HuH-7.5 (cell line): ENCODE measurements at regions not wholly inside any gene's neighbourhood (a gene's known extent, or its start where the extent isn't known, plus 50 kb on each side); places are given as distances from the start of the nearest gene placed in this dataset.

Experiments used
- DNase-seq: peaks from one replicate; pipeline ENCODE4 v3.0.0; 2011; ENCODE audit warnings: low spot score

DNA sequence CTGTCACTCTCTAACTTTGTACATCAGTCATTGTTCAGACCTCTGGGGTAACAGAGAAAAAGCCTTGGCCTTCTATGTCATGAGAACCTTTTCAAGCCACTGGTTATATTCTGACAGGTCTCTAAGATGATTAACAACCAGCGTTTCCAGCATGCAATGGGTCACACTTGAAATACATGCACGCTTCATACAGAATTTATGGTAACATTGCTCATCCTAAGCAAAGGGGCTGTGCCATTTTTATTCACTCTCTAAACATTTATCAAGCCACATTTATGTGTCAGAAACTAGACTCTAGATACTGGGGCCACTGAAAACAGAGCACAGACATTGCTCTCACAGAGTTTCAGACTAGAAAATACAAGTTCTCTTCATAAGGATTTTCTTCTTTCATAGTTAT is 501.4 kb upstream of the DAB1 start:
- no peak for DNase-seq

DNA sequence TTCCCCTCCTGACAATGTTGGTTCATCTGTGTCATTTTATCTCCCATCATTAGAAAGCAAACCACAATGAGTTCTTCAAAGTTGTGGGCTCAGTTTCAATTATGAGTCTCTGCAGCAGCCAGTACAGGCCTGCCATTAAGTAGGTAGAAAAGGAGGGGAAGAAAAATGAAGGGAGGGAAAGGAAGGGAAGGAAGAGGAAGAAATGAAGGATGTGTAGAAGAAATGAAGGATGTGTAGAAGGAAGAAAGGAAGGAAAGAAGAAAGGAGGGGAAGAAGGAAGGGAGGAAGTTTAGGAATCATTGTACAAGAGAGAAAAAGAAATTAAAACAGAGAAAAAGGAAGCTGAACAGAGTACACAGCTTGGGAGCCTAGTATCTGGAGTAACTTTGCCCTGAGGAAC is 498.3 kb upstream of the DAB1 start:
- no peak for DNase-seq

DNA sequence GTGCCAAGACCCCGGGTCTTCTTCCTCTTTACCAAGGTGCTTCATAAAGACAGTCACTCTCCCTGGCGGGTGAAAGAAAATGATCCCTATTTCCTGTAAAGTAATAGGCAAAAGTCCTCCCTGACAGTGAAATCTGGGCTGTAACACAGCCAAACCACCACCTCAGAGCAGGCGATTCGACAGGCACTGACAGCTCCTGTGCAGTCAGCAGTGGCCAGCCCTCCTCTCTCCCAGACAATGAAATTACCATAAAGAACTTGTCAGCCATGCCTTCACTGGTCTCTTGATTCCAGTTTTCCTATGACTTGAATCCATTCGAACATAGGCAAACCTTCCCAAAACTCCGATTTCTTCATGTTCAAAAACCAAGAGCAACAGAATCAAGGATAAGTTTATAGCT is 492.2 kb upstream of the DAB1 start:
- DNase-seq = no peak

DNA sequence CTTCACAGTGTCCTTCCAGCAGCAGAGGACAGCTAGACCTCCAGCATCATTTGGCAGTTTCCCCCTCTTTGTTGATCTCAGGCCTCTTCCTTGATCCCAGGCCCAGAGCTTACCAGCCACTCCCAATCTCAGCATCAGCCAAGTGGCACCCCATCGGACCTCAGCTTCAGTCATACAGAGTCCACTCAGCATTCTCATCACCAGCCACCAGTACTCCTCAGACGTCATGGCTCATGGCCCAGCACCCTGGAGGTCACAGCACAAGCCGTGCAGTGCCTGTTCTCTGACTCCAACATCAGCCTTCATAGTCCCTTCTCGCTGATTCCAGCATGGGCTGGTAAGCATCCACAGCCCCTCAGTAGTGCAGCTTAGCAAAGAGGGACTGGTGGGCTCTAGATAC is 487.6 kb upstream of the DAB1 start:
- DNase-seq = no peak

DNA sequence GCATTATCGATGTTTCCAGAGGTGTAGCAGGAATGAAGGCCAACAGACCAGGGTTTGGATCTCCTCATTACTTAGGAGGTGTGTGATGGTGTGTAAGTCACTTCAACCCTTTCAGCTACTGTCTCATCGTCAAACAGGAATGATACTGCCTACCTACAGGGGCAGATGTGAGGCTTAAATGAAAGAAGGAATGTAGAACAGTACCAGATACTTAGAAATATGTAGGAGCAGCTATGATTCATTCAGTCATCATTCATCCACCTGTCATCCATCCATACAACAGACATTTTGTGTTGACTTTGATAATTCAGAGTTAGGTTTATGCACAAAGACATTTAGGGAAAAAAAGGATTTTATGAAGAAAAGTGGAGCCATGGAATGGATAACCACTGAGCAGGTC is 486.9 kb upstream of the DAB1 start:
- no peak for DNase-seq

DNA sequence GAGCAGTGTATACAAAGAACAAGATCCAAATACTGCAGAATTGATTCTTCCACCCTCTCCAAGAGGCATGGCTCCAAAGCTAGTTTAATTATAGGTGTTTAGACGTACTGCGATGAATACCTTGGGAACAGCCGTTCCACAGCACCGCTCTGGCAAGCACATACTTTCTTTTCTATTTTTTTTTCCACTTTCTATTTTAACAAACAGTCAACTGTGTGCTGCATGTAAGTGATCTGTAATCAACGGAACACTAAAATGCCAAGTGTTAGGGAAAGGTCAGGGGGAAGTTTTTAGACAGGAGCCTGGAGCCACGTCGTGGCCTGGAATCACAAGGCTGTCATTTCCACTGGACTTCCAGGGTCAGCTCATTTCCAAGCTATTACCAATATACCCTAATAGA is 486.4 kb upstream of the DAB1 start:
- no peak for DNase-seq

DNA sequence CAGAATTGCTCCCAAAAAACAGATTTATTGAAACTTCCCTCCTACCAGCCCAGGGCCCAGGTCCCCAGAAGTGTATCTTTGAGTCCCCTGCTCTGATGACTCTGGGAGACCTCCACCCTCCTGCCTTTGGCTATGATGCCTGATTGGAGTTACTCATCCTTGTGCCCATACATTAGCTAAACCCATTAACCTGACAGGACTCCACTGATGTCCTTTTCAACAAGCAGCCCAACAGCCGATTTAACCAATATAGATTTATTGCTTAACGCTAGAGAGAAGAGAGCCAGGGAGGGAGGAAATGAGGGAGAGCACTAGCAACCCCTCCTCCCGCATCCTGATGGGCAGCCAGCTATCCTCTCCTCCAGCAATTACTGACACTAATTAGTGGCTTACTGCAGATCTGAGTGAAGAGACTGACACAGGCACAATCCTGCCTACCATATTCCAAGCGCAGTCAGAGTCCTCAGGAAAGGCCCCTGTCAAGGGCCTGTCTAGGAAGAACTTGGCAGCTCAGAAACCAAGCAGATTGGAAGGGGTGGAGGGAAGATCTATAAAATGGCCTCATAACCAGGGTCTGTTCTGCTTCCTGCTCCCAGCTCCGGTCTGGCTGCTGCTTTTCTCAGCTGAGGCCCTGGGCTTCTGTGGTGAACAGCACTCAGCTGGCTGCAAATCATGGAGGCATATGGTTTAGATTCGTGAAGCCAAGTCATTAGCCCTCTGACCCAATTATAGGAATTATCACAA is 484.5 kb upstream of the DAB1 start:
- no peak for DNase-seq

DNA sequence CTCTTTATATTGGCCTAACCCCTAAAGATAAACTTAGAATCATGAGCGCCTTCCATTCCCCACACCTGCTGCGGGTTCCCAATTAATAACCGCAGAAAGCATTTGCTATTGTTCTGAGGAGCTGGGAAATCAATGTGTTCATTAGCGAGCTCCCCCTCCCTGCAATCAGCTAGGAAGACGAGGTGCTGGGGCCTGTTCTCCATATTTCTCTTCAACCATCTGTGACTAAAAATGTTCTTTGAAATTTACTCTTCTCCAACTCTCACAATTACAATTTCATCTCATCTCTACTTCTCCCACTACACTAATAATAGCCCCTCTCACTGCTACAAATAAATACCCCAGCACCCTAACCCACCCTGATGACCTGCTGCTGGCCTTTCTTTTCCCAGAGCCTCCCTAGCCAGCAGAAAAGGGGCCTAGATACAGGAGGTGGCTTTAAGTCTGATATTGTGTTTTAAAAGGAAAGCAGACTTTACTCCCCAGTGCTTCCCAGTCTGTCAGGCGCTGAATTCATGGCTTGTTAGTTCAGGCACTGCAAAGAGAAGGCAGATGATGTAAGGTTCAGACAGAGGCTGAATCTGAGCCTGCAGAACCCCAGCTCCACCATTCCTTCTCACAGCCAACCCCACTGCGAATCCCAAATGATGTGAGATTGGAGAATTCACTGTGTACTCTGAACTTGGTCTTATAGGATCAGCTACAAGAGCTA is 477.5 kb upstream of the DAB1 start:
- no peak for DNase-seq

DNA sequence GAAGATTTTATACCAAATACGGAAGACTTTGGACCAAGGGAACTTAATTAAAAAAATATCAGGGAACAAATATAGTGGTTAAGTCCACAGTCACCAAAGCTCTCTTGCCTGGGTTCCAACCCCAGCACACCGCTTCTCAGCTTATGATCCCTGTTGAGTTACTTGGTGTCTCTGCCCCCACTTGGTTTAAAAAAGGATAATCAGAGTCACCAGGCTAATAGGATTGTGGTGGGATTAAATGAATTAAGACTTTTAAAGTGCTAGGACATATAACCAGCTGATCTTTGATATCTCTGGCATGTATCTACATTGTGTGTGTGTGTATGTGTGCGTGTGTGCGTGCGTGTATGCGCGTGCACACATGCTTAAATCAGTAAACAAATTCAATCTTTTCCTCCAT is 474.7 kb upstream of the DAB1 start:
- no peak for DNase-seq

DNA sequence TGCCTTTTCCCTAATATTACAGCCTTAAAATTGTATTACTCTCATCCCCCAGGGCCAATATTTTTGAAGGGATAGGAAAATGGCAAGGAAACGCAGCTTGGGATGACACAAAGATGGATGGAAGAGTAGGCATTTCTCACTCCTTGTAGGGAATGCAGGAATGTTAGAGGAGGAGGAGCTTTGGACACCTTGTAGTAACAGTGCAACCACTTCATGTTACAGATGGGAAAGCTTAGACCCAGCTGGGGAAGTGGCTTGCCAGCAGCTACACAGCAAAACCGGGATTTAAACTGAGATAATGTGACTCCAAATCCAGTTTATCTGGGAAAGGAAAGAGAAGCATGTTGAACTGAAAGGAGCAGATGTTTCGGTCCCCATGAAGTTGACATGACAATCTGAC is 473.7 kb upstream of the DAB1 start:
- no peak for DNase-seq

DNA sequence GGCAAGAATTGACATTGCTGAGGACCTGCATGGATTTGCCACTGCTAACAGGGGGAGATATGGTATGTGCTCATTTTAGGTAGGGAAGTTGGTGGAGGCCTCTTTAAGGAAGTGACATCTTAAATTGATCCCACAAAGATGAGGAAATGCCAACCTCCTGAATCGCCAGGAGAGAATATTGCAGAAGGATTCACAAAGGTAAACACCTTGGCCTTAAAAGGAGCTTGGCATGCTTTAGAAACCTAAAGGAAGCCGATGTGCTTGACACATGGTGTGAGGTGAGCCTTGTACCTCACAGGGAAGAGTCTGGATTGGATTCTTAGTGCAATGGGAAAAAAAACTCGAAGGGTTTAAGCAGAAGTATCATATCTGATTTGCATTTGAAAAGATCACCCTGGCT is 470.5 kb upstream of the DAB1 start:
- DNase-seq = no peak

DNA sequence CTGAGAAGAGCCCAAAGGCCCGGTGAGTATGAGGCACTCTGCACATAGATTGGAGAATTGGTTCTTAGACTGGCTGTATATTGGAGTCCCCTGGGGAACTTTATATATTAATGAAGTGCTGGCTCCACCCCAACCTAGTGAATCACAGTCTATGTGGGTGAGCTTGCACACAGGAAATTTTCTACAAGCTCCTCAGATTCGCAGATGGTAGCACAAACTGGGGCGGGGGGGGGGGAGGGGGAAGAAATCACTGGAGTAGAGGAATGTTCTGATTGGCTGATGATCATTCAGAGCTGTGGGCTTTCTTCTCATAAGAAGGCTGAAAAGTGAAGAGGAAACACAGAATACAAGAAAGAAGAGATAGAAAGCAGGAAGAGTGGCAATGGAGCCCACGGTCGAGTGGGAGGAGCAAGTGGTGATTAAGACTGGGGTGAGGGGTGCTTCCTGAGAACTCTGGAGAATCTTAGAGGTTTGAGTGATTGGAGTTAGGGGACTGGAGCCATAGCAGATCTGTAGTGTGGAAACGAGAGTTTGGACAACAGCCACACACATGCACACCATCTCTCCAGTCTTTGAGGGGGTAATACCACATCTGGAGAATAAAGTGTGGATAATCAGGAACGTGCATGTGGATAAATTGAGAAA is 465.9 kb upstream of the DAB1 start:
- DNase-seq = no peak

DNA sequence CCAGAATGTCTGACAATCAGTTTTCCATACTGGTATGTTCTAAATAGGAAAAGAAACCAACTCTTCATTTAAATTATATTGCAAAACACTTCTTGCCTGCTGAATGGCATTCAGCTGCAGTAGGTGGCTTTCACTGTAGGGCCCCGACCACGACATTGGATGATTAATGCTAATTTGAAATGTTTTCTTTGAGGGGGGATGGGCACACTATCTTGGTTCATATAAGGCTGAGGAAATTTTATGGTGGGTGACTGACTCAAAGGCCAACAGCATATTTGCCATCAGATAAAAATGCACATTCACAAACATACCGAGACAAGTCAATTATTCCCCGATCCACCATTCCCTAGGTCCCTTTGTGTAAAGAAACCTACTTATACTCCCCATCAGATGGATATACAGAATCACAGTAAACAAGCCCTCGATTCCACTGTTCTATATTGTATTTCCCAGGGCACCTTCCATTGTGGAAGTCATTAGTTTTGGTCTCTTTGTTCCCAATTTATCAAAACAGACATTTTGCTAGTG is 464.2 kb upstream of the DAB1 start:
- no peak for DNase-seq

DNA sequence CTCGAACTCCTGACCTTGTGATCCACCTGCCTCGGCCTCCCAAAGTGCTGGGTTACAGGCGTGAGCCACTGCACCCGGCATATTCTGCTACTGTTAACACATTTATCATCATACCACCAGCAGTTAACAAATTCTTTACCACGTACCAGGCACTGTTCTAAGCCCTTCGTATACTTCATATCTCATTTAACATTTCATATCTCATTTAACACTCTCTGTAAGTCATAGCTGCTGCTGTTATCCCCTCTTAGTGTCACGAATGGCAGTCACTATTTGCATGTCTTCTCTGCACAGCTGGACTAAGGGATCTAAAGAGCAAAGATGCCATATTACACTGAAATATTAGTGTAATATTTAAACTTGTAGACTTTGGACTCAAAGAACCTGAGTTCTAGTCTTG is 462.5 kb upstream of the DAB1 start:
- no peak for DNase-seq

DNA sequence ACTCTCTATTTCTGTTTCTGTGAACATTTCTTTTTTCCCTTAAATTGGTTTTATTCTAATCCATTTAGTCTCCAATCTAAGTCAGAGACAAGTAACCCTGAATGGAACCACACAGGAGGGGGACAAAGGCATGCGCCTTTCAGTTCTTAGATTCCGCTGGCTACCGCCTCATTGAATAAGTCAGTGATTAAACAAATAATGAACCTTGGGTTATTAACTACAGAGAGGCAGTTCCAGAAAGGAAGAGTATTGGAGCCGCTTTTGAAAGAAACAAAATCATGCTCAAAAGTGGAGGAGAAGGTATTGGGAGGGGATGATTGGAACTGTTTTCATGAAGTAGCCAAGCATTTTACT is 459.8 kb upstream of the DAB1 start:
- DNase-seq = no peak

DNA sequence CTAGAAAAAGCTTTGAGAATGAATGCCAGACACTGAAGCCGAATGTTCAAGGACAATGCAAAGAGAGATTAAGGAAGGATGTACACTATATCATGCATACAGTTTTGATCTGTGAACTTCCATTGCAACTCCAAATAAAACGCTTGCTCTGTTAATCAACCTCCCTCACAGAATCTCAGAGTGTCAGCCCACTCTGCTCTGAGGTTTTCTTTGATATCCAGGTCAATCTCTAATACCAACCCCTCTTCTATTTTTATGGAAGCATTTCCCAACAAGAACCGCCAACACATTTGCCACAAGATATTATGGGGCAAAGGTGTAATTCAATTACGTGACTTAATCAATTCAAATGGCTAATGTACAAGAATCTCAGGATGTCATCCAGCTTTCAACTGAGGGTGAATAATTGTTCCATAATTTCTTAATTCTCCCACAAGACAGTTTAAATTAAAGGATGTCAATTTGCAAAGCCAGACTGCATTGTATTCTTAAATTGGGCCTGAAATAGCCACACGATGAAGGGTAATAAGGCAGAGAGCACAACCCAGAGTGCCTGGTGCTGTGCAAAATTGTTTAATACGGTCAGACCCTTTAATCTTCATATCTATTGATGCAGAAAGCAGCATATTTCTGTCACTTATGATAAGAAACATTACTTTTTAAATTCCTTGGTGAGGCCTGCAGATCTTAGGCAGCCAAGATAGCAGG is 459.2 kb upstream of the DAB1 start:
- no peak for DNase-seq

DNA sequence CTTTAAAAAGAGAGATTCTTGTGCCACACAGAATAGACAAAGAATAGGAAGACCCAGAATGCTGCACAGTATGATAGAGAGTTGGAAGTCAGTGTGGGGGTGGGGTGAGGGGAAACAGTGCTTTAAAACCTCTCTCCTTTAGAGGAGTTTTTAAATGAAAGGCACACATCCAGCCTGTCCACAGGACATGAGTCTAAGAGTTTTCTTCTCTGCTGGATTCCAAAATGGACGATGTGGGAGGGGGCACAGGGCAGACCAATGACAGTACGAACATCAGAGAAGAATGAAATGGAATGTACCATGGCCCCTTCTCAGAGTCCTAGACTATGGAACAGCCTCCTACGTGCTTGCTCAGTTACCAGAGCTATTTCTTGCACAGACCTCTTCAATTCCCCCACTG is 458.2 kb upstream of the DAB1 start:
- no peak for DNase-seq

DNA sequence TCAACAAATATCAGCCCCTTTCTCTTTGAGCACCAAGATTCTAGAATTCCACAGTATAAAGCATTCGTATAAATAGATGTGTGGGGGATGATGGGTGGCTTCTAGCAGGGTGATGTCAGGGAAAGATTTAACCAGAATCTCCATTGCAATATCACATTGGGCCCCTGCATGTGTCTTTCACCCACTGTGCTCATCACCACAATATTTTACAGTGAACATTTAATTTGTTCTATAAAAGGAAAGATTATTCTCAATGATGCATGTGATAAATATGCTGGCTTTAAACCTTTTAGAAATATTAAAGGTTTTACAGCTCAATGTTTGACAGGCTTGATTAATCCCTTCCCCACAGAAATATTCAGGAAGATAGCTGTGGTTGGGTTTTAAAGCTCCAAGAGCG is 457.8 kb upstream of the DAB1 start:
- DNase-seq = no peak

DNA sequence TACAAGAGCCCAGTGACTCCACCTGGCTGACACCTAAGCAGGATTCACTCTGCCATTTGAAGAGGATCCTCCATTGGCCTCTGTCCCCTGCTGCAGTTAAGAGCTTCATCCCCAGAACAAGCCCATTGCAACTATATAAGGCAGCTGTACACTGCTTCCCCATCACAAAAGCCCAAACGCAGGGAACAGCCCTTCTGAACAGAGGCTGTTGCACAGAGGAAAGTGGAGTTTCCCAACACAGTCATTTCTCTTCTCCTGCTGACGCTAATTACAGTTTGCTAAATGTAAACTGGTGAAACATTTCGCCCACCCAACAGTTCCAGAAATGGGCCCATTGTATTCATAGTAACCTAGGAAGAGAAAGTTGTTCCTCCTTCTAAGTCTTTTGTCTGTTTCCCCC is 455.8 kb upstream of the DAB1 start:
- no peak for DNase-seq

DNA sequence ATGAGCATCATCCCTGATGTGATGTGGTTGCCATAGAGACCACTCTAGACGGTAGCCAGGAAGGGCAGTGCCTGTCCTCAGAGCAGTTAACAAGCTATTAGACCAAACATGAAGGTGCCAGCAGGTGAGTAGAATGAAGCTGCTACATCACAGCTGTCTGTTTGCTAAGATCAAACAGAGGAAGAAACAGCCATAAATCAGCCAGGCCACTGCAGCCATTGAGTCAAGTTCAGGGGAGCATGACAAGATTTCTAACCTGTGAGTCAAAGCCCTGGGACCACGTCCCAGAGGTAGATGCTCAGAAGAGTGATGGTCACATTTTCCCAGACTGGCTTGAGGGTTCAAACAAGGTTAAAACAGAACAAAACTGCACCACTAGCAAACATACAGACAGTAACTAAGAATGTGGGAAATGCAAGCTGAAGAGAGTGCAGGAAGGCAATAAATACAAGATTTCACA is 450.6 kb upstream of the DAB1 start:
- no peak for DNase-seq

DNA sequence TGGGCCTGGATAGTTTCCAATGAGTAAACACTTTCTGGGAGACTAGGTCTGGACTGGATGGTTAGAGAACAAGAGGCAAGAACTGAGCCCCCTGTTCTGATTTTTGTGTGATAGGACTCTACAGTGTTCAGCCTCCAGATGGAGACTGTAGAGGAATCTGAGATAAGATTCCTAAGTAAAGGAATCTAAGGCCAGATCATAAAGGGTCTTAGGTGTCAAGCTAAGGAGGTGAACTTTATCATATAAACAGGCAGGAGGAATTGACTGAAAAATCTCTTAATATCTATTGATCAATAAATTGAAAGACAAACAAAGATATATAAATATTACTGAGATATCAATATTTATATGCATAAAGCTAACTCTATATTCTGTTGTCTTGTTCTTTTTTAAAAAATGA is 449.1 kb upstream of the DAB1 start:
- DNase-seq = no peak

DNA sequence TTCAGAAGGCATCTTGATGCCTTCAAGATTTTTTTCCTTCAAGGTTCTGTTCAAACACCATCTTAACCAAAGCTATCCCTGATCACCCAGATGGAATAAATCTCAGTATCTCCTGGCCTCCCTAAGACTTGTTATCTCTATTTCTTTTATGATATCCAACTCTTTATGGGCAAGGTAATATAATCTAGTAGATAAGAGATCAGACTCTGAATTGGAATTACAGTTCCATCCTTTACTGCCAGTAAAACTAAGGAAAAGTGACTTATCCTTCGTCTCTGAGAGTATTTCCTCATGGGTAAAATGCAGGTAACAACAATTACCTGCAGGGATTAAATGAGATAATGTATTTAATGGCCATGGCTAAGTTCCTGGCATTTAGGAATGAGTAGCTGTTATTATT is 445.0 kb upstream of the DAB1 start:
- no peak for DNase-seq

DNA sequence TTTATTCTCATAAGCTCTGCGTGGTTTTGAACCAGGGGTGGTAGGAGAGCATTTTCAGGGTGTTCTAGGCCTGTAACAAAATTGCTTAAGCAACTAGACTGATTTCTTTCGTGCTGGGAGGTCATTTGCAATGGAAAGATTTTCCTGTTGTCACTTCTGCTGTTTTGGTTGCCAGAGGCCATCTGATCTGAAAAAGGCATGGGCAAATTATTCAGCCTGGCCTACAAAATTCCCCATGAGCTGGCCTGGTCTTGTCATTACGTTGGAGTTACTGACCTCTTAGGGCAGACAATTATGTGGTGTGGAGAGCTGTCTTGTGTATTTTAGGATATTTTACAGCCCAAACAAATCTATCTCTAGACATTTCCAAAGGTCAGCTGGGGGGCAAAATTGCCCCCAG is 444.4 kb upstream of the DAB1 start:
- DNase-seq = no peak
